IMR-90 (cell line): ENCODE measurements at regions not wholly inside any gene's neighbourhood (a gene's known extent, or its start where the extent isn't known, plus 50 kb on each side); places are given as distances from the start of the nearest gene placed in this dataset.

Experiments used
- ATAC-seq: fragments of 200-7000 bp; cut with Tn5 transposase; 2 replicates; pipeline ENCODE4 v1.9.1; 2020; ENCODE audit warnings: low read depth, mild to moderate bottlenecking, moderate library complexity
- BruUV-seq: library from RNA; stranded (reverse); fragments of 400-500 nt; replicated peaks from 2 replicates; lab custom pipeline; 2021; lab: Mats Ljungman, UMichigan
- CTCF ChIA-PET: fragments of 300-600 bp; formaldehyde crosslinking; extraction: SDS; loops from one replicate; lab custom pipeline; 2021; ENCODE audit warnings: antibody characterized with exemption; lab: Yijun Ruan, JAX
- POLR2A ChIA-PET: fragments of 300-600 bp; sonication (Branson Sonifier 250); formaldehyde crosslinking; loops from one replicate; lab custom pipeline; 2022; ENCODE audit warnings: antibody characterized with exemption; ENCODE audit not compliant: unreplicated experiment; lab: Charles Lee
- DNase-seq: peaks from one replicate; pipeline ENCODE4 v3.0.0; 2013
- H2AFZ ChIP-seq: replicated peaks from 2 replicates; pipeline ENCODE3; 2013; ENCODE audit warnings: low read length, mild to moderate bottlenecking; ENCODE audit not compliant: poor library complexity
- H2AK5ac ChIP-seq: 2 replicates; pipeline ENCODE4 v1.6.1; 2013; ENCODE audit warnings: low read depth, low read length, inconsistent platforms
- H2AK9ac ChIP-seq: replicated peaks from 2 replicates; pipeline ENCODE3; 2013; ENCODE audit warnings: mild to moderate bottlenecking, low read depth, low read length, moderate library complexity; ENCODE audit not compliant: poor library complexity
- H2BK120ac ChIP-seq: 2 replicates; pipeline ENCODE4 v1.6.1; 2013; ENCODE audit warnings: low read depth, low read length, inconsistent platforms
- H2BK15ac ChIP-seq: 3 replicates; pipeline ENCODE4 v1.6.1; 2013; ENCODE audit warnings: low read depth, low read length, inconsistent platforms
- H2BK20ac ChIP-seq: 2 replicates; pipeline ENCODE4 v1.6.1; 2013; ENCODE audit warnings: low read depth, mild to moderate bottlenecking, inconsistent platforms, low read length, moderate library complexity
- H2BK5ac ChIP-seq: 2 replicates; pipeline ENCODE4 v1.6.1; 2013; ENCODE audit warnings: mild to moderate bottlenecking, low read depth, low read length, inconsistent platforms; ENCODE audit not compliant: poor library complexity, severe bottlenecking
- H3K14ac ChIP-seq: replicated peaks from 2 replicates; pipeline ENCODE4 v1.6.1; 2013; ENCODE audit warnings: low read depth, low read length, inconsistent platforms
- H3K18ac ChIP-seq: 2 replicates; pipeline ENCODE4 v1.6.1; 2013; ENCODE audit warnings: low read depth, low read length, control low read depth
- H3K23ac ChIP-seq: 2 replicates; pipeline ENCODE4 v1.6.1; 2013; ENCODE audit warnings: low read depth, low read length, inconsistent platforms
- H3K27ac ChIP-seq: 2 replicates; pipeline ENCODE4 v1.5.1; 2013; ENCODE audit warnings: mild to moderate bottlenecking, control low read depth, low read length; ENCODE audit not compliant: insufficient read depth
- H3K27me3 ChIP-seq: 2 replicates; pipeline ENCODE4 v1.6.1; 2013; ENCODE audit warnings: low read length; ENCODE audit not compliant: control insufficient read depth, insufficient read depth
- H3K36me3 ChIP-seq: 2 replicates; pipeline ENCODE4 v1.6.1; 2013; ENCODE audit warnings: low read length, mixed read lengths; ENCODE audit not compliant: control insufficient read depth, insufficient read depth
- H3K4ac ChIP-seq: 2 replicates; pipeline ENCODE4 v1.6.1; 2013; ENCODE audit warnings: low read depth, low read length, inconsistent platforms
- H3K4me1 ChIP-seq: 2 replicates; pipeline ENCODE4 v1.6.1; 2013; ENCODE audit warnings: low read length, mixed read lengths; ENCODE audit not compliant: control insufficient read depth, insufficient read depth
- H3K4me2 ChIP-seq: 2 replicates; pipeline ENCODE4 v1.6.1; 2013; ENCODE audit warnings: low read depth, mild to moderate bottlenecking, control low read depth, low read length, moderate library complexity
- H3K4me3 ChIP-seq: 2 replicates; pipeline ENCODE4 v1.5.1; 2013; ENCODE audit warnings: low read depth, mild to moderate bottlenecking, control low read depth, low read length, moderate library complexity; ENCODE audit not compliant: insufficient read depth
- H3K56ac ChIP-seq: 2 replicates; pipeline ENCODE4 v1.6.1; 2013; ENCODE audit warnings: low read length, inconsistent platforms; ENCODE audit not compliant: insufficient read depth; ENCODE audit errors: extremely low read depth
- H3K79me1 ChIP-seq, 2 experiments: 2 replicates each; pipeline ENCODE4 v1.6.1; 2013; ENCODE audit warnings: low read length in 2 of 2, inconsistent platforms in 1 of 2, low read depth in 1 of 2
- H3K9ac ChIP-seq: 2 replicates; pipeline ENCODE4 v1.6.1; 2013; ENCODE audit warnings: low read depth, low read length, control low read depth
- H3K9me1 ChIP-seq: 2 replicates; pipeline ENCODE4 v1.6.1; 2013; ENCODE audit warnings: low read length, inconsistent platforms; ENCODE audit not compliant: insufficient read depth
- H3K9me3 ChIP-seq: 2 replicates; pipeline ENCODE4 v1.6.1; 2013; ENCODE audit warnings: low read length; ENCODE audit not compliant: control insufficient read depth, insufficient read depth
- H4K20me1 ChIP-seq: 2 replicates; pipeline ENCODE4 v1.6.1; 2013; ENCODE audit warnings: low read length, inconsistent platforms; ENCODE audit not compliant: insufficient read depth
- H4K5ac ChIP-seq: 2 replicates; pipeline ENCODE4 v1.6.1; 2013; ENCODE audit warnings: mild to moderate bottlenecking, low read depth, low read length, control low read depth
- H4K8ac ChIP-seq, 2 experiments: 2 replicates each; pipeline ENCODE4 v1.6.1; 2013; ENCODE audit warnings: low read depth in 2 of 2, low read length in 2 of 2, control low read depth in 1 of 2, inconsistent platforms in 1 of 2
- H4K91ac ChIP-seq: 2 replicates; pipeline ENCODE4 v1.6.1; 2013; ENCODE audit warnings: low read depth, low read length, inconsistent platforms; ENCODE audit not compliant: insufficient read depth
- BHLHE40 ChIP-seq: fragments of 150-350 bp; IDR thresholded peaks from 2 replicates; pipeline ENCODE4 v1.6.1; 2016; ENCODE audit warnings: mild to moderate bottlenecking, low read depth, low read length
- CEBPB ChIP-seq: IDR thresholded peaks from 2 replicates; pipeline ENCODE4 v1.6.1; 2012; ENCODE audit warnings: low read depth, low read length, improper control_type of control experiment
- MXI1 ChIP-seq: IDR thresholded peaks from 2 replicates; pipeline ENCODE4 v1.6.1; 2012; ENCODE audit warnings: low read depth, mild to moderate bottlenecking, low read length, moderate library complexity, borderline replicate concordance
- NFE2L2 ChIP-seq: fragments of 150-350 bp; IDR thresholded peaks from 2 replicates; pipeline ENCODE4 v1.6.1; 2016; ENCODE audit warnings: low read depth, mild to moderate bottlenecking, low read length
- RAD21 ChIP-seq: IDR thresholded peaks from 2 replicates; pipeline ENCODE4 v1.6.1; 2012; ENCODE audit warnings: low read length, improper control_type of control experiment
- RCOR1 ChIP-seq: IDR thresholded peaks from 2 replicates; pipeline ENCODE4 v1.6.1; 2012; ENCODE audit warnings: mild to moderate bottlenecking, low read length, improper control_type of control experiment; ENCODE audit not compliant: insufficient replicate concordance
- SMC3 ChIP-seq: fragments of 150-350 bp; IDR thresholded peaks from 2 replicates; pipeline ENCODE4 v1.6.1; 2016; ENCODE audit warnings: low read depth, mild to moderate bottlenecking, antibody characterized with exemption, low read length, moderate library complexity
- WGBS, 2 experiments: methylation state at CpG; one replicate each; pipeline versions ENCODE4 v1.1.5 to v1.1.7; 2013; ENCODE audit warnings: missing lambda C conversion rate in 2 of 2; ENCODE audit not compliant: insufficient read length in 1 of 2; ENCODE audit errors: extremely low coverage in 2 of 2; 5-methylcytosine and 5-hydroxymethylcytosine counted together
- dilution Hi-C: fragments of 300-500 bp; cut with HindIII; formaldehyde crosslinking; loops from one replicate; pipeline ENCODE4 v1.14.3; 2018; ENCODE audit warnings: low sequenced_read_pairs; ENCODE audit not compliant: unreplicated experiment
- in situ Hi-C: fragments of 300-500 bp; cut with MboI; formaldehyde crosslinking; loops from 3 replicates; pipeline ENCODE4 v1.14.3; 2019; ENCODE audit warnings: low sequenced_read_pairs, inconsistent platforms, mixed read lengths
- intact Hi-C: fragments of 100-400 bp; cut with micrococcal nuclease; formaldehyde crosslinking; loops from 2 replicates; pipeline ENCODE4 v1.10.0; 2022
- TF ChIP-seq, protein P1 (sequence below): fragments of 150-350 bp; IDR thresholded peaks from 2 replicates; pipeline ENCODE4 v1.6.1; 2016; ENCODE audit warnings: low read depth, mild to moderate bottlenecking, low read length, moderate library complexity, borderline replicate concordance

DNA sequence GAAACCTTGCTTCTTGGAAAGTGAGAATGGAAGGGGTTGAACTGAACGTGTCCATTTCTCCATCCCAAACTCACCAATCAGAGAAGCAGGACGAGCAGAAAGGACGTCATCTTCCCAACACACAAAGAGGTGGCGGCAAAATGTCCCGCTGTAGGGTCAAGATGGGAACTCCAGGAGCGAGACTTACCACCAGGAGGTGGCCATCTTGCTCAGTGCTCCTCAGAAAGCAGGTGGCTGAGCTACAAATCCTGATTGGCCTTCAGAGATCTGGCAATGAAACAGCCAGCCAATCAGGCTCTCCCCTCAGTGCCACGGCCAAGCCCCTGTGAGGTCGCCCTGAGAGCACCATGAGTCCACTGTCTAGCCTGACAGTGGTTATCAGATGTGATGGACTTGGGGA lies 259.0 kb downstream of the NDUFS4 start:
- H3K14ac ChIP-seq = no peak overlapping the region
- dilution Hi-C loops = no loop called here
- in situ Hi-C loops = no loop called here
- no peak overlapping the region for H3K4ac ChIP-seq
- POLR2A ChIA-PET = no interaction called here
- no peaks in the 10 kb centered on the region for H3K9me3 ChIP-seq
- ATAC-seq (no peak), DNase-seq (no peak)
- no peak overlapping the region for H2BK20ac ChIP-seq
- no peak overlapping the region for H3K27ac ChIP-seq
- H3K9me1 ChIP-seq = no peaks in the 10 kb centered on the region
- no peak overlapping the region for H4K8ac ChIP-seq
- no peak overlapping the region for H4K5ac ChIP-seq
- H2AK5ac ChIP-seq = no peak overlapping the region
- H2AK9ac ChIP-seq = no peak overlapping the region
- no peak overlapping the region for H3K18ac ChIP-seq
- BruUV-seq = no TSS peak
- CTCF ChIA-PET = no interaction called here
- no peak overlapping the region for H3K56ac ChIP-seq
- H3K79me1 ChIP-seq = no peaks in the 10 kb centered on the region
- peaks cover 17% of the 10 kb centered on the region for H3K27me3 ChIP-seq
- no peak overlapping the region for H3K9ac ChIP-seq
- H3K4me3 ChIP-seq = no peak overlapping the region
- 80% methylated on average over 3 of the region's 8 CpGs; no CpG with 5 or more reads in 1 of the 2 experiments for whole genome bisulfite sequencing, 2 experiments
- H2BK5ac ChIP-seq = no peak overlapping the region
- no peak overlapping the region for H4K91ac ChIP-seq
- H3K23ac ChIP-seq = no peak overlapping the region
- peaks cover 2% of the 10 kb centered on the region; the same call in 1 of the 2 replicates for H3K4me1 ChIP-seq
- no peak for TF ChIP-seq RCOR1
- TF ChIP-seq RAD21 = no peak
- no peak for TF ChIP-seq NFE2L2
- TF ChIP-seq MXI1 = no peak
- no peak for TF ChIP-seq BHLHE40
- TF ChIP-seq, protein P1, sequence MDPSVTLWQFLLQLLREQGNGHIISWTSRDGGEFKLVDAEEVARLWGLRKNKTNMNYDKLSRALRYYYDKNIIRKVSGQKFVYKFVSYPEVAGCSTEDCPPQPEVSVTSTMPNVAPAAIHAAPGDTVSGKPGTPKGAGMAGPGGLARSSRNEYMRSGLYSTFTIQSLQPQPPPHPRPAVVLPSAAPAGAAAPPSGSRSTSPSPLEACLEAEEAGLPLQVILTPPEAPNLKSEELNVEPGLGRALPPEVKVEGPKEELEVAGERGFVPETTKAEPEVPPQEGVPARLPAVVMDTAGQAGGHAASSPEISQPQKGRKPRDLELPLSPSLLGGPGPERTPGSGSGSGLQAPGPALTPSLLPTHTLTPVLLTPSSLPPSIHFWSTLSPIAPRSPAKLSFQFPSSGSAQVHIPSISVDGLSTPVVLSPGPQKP = no peak
- TF ChIP-seq CEBPB = no peak
- TF ChIP-seq SMC3 = no peak
- intact Hi-C loops = no loop called here
- no peak overlapping the region for H3K4me2 ChIP-seq
- H2BK15ac ChIP-seq = no peak overlapping the region
- no peak overlapping the region for H2AFZ ChIP-seq
- H3K36me3 ChIP-seq = no peaks in the 10 kb centered on the region
- no peaks in the 10 kb centered on the region for H4K20me1 ChIP-seq
- no peak overlapping the region for H2BK120ac ChIP-seq
